Caco-2 (cell line): ENCODE measurements at regions not wholly inside any gene's neighbourhood (a gene's known extent, or its start where the extent isn't known, plus 50 kb on each side); places are given as distances from the start of the nearest gene placed in this dataset.
A peak's percentile ranks its signal among the peaks of the same experiment; 100 is the strongest.

Experiments
- BruUV-seq: library from RNA; stranded (reverse); fragments of 400-500 nt; replicated peaks from 2 replicates; lab custom pipeline; 2021; lab: Mats Ljungman, UMichigan
- CTCF ChIA-PET: fragments of 300-600 bp; sonication (Branson Sonifier 250); formaldehyde crosslinking; loops from one replicate; lab custom pipeline; 2022; ENCODE audit warnings: antibody characterized with exemption; lab: Charles Lee
- POLR2A ChIA-PET: fragments of 300-600 bp; sonication (Branson Sonifier 250); formaldehyde crosslinking; loops from one replicate; lab custom pipeline; 2022; ENCODE audit warnings: antibody characterized with exemption; lab: Charles Lee
- DNase-seq, 2 experiments: peaks; one replicate each; pipeline versions ENCODE4 v3.0.0 to v3.0.0-alpha.2; 2020 to 2022
- H3K27me3 ChIP-seq: replicated peaks from 2 replicates; pipeline ENCODE4 v1.6.0; 2011; ENCODE audit warnings: low read length; ENCODE audit not compliant: control insufficient read depth, insufficient read depth
- H3K36me3 ChIP-seq: 2 replicates; pipeline ENCODE4 v1.5.1; 2011; ENCODE audit warnings: low read length; ENCODE audit not compliant: control insufficient read depth, insufficient read depth
- H3K4me1 ChIP-seq: fragments of 250-450 bp; sonication (Bioruptor Pico); 2 replicates; pipeline ENCODE4 v1.5.1; 2020; ENCODE audit warnings: mild to moderate bottlenecking
- H3K4me3 ChIP-seq: 2 replicates; pipeline ENCODE4 v1.5.1; 2011; ENCODE audit warnings: low read depth, mild to moderate bottlenecking, control low read depth, low read length
- H3K9me3 ChIP-seq: fragments of 250-450 bp; sonication (Bioruptor Pico); 2 replicates; pipeline ENCODE4 v1.5.1; 2020; ENCODE audit warnings: mild to moderate bottlenecking, moderate library complexity
- H3K27ac Mint-ChIP-seq: one replicate; pipeline ENCODE4 v1.8.0; 2022; ENCODE audit warnings: mixed read lengths; ENCODE audit not compliant: unreplicated experiment
- H3K27me3 Mint-ChIP-seq: one replicate; pipeline ENCODE4 v1.8.0; 2022; ENCODE audit warnings: mixed read lengths; ENCODE audit not compliant: insufficient read depth, unreplicated experiment
- H3K36me3 Mint-ChIP-seq: one replicate; pipeline ENCODE4 v1.8.0; 2022; ENCODE audit warnings: mild to moderate bottlenecking, mixed read lengths; ENCODE audit not compliant: insufficient read depth, unreplicated experiment
- H3K4me1 Mint-ChIP-seq: one replicate; pipeline ENCODE4 v1.8.0; 2022; ENCODE audit warnings: low read depth, mixed read lengths; ENCODE audit not compliant: unreplicated experiment
- H3K4me3 Mint-ChIP-seq: one replicate; pipeline ENCODE4 v1.8.0; 2022; ENCODE audit warnings: mild to moderate bottlenecking, moderate library complexity, mixed read lengths; ENCODE audit not compliant: unreplicated experiment
- H3K9me3 Mint-ChIP-seq: one replicate; pipeline ENCODE4 v1.8.0; 2022; ENCODE audit warnings: mixed read lengths; ENCODE audit not compliant: unreplicated experiment
- CTCF ChIP-seq, 2 experiments: fragments of 200-600 bp in 1 of 2; IDR thresholded peaks; 1 replicate in 1 of 2; 2 replicates in 1 of 2; pipeline versions ENCODE4 v1.5.1 to v1.8.0; 2011 to 2022; ENCODE audit warnings: antibody characterized with exemption in 1 of 2, control low read depth in 1 of 2, inconsistent platforms in 1 of 2, low read depth in 1 of 2, low read length in 1 of 2, mild to moderate bottlenecking in 1 of 2, moderate library complexity in 1 of 2; ENCODE audit not compliant: insufficient read depth in 1 of 2, severe bottlenecking in 1 of 2, unreplicated experiment in 1 of 2
- intact Hi-C: fragments of 100-400 bp; cut with micrococcal nuclease; formaldehyde crosslinking; loops from one replicate; pipeline ENCODE4 v1.10.0; 2022; ENCODE audit not compliant: unreplicated experiment

DNA sequence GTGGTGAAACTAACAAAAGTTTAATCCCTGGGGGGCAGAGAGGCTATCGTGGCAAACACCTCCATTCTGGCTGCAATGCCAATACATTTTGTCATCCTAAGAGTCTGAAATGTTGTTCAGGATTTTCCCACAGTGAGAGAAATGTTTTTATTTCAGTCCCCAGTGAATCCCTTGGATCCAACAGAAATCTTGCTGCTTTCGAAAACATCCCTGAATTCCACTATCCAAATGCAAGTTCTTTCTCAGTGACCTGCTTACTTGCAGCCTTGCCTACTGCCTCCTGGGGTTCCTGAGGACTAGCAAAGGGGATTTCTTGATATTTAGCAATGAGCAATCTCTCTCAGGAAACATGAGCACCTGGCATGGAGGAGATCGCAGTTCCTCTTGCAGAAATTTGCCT lies 202.1 kb upstream of the IRX3 start:
- Histone ChIP-seq H3K4me1 (peaks cover 8% of the 10 kb centered on the region), H3K4me3 (no peak overlapping the region), H3K9me3 (no peaks in the 10 kb centered on the region), H3K27me3 (no peaks in the 10 kb centered on the region), H3K36me3 (no peaks in the 10 kb centered on the region)
- no peak overlapping the region for H3K27ac Mint-ChIP-seq
- intact Hi-C loops: no loop called here
- POLR2A ChIA-PET: no interaction called here
- no peaks in the 10 kb centered on the region for H3K27me3 Mint-ChIP-seq
- no TSS peak for BruUV-seq
- CTCF ChIA-PET: no interaction called here
- H3K4me1 Mint-ChIP-seq: peaks cover 15% of the 10 kb centered on the region
- TF ChIP-seq CTCF (IDR thresholded peaks at IDR 0.05; ENCODE audit: insufficient read depth in 1 of 2, low read depth in 1 of 2, low read length in 1 of 2, severe bottlenecking in 1 of 2, unreplicated experiment in 1 of 2): no peak
- no peaks in the 10 kb centered on the region for H3K9me3 Mint-ChIP-seq
- no peaks in the 10 kb centered on the region for H3K36me3 Mint-ChIP-seq
- no peak overlapping the region for H3K4me3 Mint-ChIP-seq
- DNase-seq: no peak

- no peaks in the 10 kb centered on the region for H3K27me3 Mint-ChIP-seq
These were observed 201.3 kb upstream of the IRX3 start for GRCh38 chr16:54487933-54488332.

GRCh38 chr16:54484700-54485099 lies 198.1 kb upstream of the IRX3 start:
- intact Hi-C loops: no loop called here
- no peaks in the 10 kb centered on the region for H3K27me3 ChIP-seq
- no TSS peak for BruUV-seq
- peak overlapping the region; percentile 67 for H3K27ac Mint-ChIP-seq
- no peaks in the 10 kb centered on the region for H3K36me3 Mint-ChIP-seq
- ChIA-PET POLR2A (no interaction called here), CTCF (interaction anchor here (0.6 kb wide), 1 partner anchor 194 kb away, joined by 3 read pairs; no protein-coding TSS in a partner anchor)
- H3K9me3 Mint-ChIP-seq: no peaks in the 10 kb centered on the region
- peak; percentile 42 to 43 for DNase-seq
- no peaks in the 10 kb centered on the region for H3K36me3 ChIP-seq
- H3K4me3 Mint-ChIP-seq: peak overlapping the region; percentile 15
- H3K4me1 Mint-ChIP-seq: peaks cover 15% of the 10 kb centered on the region
- peaks cover 8% of the 10 kb centered on the region for H3K4me1 ChIP-seq
- no peaks in the 10 kb centered on the region for H3K27me3 Mint-ChIP-seq
- no peak for TF ChIP-seq CTCF (IDR thresholded peaks at IDR 0.05; ENCODE audit: insufficient read depth in 1 of 2, low read depth in 1 of 2, low read length in 1 of 2, severe bottlenecking in 1 of 2, unreplicated experiment in 1 of 2)
- H3K9me3 ChIP-seq: no peaks in the 10 kb centered on the region
- H3K4me3 ChIP-seq: no peak overlapping the region

More at GRCh38 chr16:54487933-54488332, 201.3 kb upstream of the IRX3 start:
- ChIA-PET CTCF (no interaction called here), POLR2A (no interaction called here)
- H3K4me1 Mint-ChIP-seq: peaks cover 15% of the 10 kb centered on the region
- H3K4me3 Mint-ChIP-seq: no peak overlapping the region
- BruUV-seq: no TSS peak
- Histone ChIP-seq H3K4me1 (peaks cover 8% of the 10 kb centered on the region), H3K27me3 (no peaks in the 10 kb centered on the region), H3K9me3 (no peaks in the 10 kb centered on the region), H3K36me3 (no peaks in the 10 kb centered on the region), H3K4me3 (no peak overlapping the region)
- no peak for TF ChIP-seq CTCF (IDR thresholded peaks at IDR 0.05; ENCODE audit: insufficient read depth in 1 of 2, low read depth in 1 of 2, low read length in 1 of 2, severe bottlenecking in 1 of 2, unreplicated experiment in 1 of 2)
- no peaks in the 10 kb centered on the region for H3K36me3 Mint-ChIP-seq
- no peaks in the 10 kb centered on the region for H3K9me3 Mint-ChIP-seq
- intact Hi-C loops: no loop called here
- H3K27ac Mint-ChIP-seq: no peak overlapping the region
- DNase-seq: no peak
